Left renal cortex interstitium (tissue), 4 donors: ENCODE measurements at regions not wholly inside any gene's neighbourhood (a gene's known extent, or its start where the extent isn't known, plus 50 kb on each side); places are given as distances from the start of the nearest gene placed in this dataset.

ENCODE experiments used
- DNase-seq, 4 donors: peaks; one replicate each; pipeline ENCODE4 v3.0.0-alpha.2; 2013; ENCODE audit warnings: low read depth in 4 of 4, low spot score in 2 of 4, missing footprints in 1 of 4

DNA sequence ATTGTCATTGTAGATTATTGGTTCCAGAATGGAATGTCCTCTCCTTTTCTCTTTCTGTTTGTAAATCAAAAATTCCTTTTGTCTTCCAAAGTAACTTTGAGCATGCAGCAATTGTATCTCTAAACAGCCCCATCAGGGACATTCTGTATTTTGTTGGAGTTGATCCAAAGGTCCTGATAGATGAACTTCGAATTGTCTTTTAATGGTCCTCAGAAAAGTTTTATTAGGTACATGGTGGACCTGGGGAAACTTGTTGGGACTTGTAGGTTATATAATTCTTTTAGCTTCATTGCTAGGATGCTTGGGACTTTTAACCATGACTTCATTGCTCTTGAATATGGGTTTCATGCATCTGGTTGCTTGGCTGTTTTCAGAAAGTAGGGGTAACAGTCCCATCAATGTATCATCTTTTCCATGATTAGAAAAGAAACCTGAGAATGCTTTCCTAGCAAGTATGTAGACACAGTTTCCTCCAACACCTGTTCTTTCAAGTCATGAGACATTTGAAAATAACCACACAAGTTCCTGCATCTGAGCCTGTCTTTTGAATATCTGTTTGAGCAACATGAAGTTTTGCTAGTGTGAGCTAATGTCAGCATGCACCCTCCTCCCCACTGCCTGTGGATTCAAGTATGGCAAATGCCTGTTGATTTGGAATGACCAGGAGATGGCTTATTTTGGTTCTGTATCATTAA lies 413.1 kb downstream of the KCNRG start:
- no peak for DNase-seq

DNA sequence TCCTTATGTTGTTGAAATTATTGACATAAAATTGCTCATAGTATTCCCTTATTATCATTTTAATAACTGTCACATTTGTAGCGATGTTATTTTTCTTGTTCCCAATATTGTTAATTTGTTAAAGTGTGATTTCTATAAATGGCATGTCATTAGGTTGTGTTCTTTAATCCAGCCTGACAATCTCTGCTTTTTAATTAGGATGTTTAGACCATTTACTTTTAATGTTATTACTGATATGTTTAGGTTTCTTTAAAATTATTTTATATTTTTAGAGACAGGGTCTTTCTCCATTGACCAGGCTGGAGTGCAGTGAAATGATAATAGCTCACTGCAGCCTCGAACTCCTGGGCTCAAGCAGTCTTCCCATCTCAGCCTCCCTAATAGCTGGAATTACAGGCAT lies 408.5 kb downstream of the DLEU7 start:
- DNase-seq, result no peak

DNA sequence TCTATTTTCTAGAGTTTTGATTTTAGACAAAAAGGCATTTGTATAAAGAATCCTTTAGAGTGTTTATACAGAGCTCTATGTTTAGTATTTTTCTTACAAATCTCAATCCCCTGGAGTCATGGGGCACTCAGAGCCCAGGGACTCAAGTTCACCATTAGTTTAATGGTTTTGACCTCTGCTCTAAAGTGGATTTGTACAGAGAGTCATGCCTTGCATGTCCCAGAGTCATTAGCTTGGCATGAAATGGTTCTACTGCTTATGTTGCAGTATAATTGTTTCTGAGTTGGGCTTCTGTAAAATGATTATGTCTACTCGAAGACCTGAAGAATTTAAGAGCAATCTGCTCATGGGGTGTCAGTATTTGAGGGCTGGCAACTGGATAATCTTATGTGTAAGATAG lies 406.2 kb downstream of the DLEU7 start:
- DNase-seq, result no peak

DNA sequence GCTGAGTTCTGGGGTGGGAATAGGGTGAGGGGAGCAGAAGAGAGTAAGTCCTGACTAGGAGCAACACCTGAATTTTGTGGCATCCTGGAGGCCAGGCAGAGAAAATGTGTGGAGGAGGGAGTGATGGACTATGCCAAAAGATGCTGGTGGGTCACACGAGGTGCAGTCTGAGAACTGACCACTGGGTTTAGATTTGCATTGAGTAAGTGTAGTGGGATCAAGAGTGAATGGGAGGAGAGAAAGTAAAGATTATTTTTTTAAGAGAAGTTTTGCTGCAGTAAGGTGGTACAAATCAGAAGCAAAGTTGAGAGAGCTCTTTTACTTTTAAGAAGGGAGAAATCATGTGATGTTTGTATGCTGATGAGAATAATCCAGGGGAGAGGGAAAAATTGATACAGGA lies 405.1 kb downstream of the DLEU7 start:
- no peak for DNase-seq

DNA sequence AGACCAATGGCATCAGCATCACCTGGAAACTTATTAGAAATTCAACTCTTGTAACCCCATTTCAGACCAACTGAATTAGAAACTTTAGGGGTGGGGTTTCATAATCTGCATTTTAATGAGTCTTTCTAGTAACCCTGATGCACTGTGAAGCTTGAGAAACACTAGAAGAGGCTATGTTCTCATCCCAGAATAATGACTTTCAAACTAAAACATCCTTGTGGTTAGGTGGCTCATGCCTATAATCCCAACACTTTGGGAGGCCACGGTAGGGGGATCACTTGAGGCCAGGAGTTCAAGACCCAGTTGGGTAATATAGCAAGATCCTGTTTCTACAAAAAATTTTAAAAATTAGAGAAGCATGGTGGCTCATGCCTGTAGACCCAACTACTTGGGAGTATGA lies 402.4 kb downstream of the DLEU7 start:
- no peak for DNase-seq

DNA sequence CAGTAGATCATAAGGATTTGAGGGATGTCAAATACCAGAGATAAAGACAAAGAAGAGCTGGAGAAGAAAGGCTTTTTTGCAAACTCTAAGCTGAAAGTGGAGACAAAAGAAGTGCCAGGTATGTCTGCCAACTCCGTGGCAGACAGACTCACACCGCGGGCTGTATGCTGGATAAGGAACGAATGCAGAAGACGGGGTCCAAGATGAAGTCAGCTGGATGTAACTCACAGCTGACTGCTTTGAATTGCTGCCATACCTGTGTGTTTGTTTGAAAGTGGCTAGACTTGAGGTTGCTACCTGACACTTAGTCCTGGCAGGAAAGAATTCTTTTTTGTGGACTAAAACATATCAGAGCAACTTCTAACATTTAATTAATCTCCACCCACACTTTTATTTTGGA lies 398.8 kb downstream of the DLEU7 start:
- no peak for DNase-seq

DNA sequence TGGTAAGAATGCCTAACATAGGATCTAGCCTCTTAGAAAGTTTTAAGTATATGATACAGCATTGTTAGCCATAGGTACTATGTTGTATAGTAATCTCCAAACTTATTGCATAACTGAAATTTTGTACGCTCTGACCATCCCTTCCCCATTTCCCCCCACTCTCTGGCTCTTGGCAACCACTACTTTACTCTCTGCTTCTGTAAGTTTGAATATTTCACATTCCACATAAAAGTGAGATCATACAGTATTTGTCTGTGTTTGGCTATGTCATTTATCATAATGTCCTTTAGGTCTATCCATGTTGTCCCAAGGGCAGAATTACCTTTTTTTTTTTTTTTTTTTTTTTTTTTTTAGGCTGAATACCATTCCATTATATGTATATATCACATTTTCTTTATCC lies 396.9 kb downstream of the DLEU7 start:
- no peak for DNase-seq

DNA sequence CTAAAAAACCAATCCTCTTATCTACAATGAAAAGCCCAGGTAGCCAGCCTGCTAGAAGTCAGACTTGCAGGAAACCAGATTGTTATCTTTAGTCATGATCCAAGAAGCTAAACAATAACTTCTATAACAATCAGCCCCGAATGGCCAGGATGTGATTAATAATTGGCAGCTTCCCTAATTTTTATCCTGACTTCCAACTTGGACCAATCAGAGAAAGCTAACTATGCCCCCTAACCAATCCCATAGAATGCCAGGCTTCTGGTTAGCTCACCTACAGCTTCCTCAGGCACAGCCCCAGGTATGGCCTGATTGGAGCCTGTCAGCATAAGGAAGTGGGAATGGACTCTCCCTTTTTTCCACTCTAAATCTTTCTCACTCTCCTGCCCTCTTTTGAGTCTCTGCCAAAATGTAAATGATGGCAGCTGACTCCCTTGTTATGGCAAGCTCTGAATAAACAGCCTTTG lies 394.9 kb downstream of the DLEU7 start:
- DNase-seq, result no peak

DNA sequence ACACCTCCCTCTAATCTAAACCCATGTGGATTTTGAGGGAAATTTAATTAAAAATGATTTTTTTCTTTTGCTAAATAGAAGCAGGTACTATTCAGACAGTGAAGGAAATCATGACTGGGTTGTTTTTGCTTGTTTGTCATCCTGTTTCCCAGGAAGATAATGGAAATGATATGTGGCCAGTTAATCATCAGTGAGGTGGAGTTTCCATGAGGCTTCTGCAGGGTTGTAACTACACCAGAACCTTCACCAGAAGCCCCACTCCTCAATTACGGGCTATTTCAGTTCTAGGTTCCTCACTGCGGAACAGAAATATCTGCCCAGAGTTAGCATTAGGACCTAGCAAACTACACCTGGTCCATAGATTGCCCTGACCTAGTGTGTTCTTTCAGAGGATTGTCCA lies 394.0 kb downstream of the DLEU7 start:
- no peak for DNase-seq

DNA sequence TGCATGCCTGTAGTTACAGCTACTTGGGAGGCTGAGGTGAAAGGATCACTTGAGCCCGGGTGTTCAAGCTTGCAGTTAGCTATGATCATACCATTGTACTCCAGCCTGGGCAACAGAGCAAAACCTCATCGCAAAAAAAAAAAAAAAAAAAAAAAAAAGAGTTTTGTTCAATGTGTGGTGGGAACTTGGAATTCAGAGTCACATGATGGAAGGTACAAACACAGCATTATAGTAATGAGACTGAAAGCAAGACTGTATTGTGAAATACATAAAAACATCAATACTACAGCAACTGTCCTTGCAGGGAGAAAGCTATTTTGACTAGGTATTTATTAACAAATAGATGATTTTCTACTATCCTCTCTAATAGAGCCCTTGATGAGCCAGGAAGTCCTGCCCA lies 393.2 kb downstream of the DLEU7 start:
- no peak for DNase-seq

DNA sequence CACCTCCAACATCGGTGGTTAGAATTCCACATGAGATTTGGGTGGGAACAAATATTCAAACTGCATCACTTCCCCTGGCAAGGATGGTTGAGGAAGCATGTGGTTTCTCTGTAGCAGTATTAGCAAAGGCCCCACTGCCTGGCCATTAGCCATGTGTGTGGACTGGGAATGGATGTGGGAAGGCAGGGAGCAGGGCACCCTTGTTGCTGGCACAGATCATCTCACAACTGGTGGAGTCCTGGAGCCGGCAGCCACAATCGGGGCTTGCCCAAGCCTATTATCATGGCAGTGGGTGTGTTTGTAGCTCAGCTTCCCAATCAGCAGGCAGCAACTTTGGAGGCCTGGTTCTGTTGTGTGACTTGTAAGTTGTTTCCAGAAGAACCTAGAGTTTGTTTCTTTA lies 391.9 kb downstream of the DLEU7 start:
- DNase-seq, result no peak

DNA sequence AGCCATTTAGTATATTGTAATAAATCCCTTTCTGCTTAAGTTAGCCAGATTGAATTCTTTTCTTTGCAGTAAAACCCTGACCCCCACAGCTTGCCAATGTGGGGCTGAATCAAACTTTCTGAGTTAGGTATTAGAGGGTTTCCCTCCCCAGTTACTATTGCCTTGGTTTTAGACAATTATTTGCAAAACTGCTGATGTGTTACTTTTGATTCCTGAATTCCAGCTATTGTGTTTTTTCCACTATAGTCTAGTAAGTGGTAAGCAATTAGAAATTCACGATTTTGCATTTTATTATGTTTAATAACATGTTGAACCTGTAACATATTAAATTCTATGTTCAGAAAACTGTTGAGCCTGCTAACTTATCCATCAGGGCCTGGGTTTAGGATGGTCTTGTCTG lies 391.5 kb downstream of the DLEU7 start:
- no peak for DNase-seq

DNA sequence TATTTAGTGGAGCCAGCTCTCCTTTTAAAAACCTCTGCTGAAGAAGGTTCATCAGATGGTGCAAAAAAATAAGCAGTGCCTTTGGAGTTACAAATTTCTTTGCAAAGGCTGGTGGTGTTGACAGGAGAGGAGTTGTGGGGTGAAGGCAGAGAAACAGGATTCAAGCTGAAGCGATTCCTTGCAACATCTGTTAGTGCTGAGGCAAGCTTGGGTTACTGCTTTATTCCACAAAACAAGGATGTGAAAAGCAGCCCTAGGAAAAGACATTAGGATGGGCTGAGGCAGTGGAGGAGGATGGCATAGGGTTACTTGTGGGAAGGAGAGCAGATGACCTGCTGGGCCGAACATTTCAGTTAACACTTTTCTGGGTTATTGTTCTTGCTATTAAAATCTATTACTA lies 390.7 kb downstream of the DLEU7 start:
- no peak for DNase-seq

DNA sequence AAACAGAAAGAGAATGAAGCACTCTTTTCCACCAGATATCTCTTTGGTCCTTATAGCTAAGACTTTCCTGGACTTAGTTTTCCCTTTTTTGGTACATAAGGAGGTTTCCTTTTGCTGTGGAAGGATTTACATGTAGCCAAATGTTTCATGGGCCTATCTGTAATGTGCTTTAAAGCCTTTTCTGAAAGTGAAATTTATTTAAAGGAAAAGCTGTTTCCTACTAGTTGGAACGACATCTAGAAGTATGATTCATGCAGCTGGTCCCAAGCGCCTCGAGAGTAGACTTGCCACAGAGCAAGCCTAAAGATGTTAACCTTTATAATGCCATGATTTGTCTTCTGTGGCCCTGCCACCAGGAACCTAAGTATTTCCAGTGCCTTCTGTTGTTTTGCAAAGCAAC lies 390.3 kb downstream of the DLEU7 start:
- no peak for DNase-seq

DNA sequence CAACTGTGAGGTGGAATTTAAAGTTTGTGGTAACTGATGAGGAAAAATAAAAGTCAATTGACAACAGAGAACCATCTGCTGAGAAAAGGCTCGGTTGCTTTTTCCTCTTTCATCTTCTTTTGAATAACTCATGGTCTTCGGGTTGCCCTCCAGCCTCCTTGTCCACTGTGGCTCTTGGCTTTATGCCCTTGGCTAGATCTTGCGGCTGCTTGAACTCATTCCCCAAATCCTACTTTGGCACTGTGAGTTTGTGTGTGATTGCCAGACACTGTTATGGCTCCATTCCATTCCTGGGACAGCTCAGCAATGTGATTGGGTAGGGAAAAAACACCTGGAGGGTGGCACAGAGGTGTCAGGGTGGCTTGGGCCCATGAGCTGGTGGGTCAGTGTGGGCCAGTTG lies 387.4 kb downstream of the DLEU7 start:
- DNase-seq, result no peak

DNA sequence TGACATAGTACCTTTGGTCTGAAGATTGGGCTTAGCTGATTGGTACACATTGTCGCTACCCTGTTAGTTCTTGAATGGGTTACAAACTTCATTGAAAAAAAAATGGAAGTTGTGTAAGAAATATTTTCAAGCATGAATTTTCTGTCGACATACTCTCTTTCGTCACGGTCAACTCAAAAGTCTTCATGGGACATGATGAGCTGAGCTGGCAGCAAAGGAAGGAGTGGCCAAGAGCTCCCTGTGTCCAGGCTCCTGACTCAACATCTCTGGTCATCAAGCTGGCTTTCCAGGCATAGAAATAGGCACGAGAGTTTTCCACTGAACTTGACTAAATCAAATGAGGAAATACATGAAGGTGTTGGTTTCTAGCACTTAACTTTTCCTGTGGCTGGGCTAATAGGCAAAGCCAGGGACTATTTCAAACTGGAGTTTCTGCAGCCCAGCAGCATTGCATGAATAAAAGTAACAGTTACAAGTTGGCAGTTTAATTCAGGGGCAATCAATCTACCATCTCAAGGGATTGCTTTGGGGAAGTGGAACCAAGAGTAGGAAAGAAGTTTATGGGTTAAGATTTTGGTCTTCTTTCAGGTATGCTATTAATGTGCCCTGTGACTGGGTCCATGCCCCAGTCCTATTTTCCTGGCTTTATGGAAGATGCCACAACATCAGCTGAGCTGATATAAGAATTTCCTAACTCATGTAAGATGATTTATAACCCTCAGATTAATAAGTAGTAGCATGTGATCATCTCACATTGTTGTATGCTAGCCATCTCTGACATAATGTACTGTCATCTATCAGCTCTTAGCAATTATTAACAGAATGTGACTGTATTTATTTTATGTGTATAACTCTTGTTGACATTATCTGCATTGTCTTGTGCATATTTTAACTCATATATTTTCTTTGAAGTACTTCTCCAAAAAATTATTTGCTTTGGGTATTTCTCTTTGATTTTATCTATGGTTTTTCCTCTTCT lies 385.8 kb downstream of the DLEU7 start:
- DNase-seq, result no peak

DNA sequence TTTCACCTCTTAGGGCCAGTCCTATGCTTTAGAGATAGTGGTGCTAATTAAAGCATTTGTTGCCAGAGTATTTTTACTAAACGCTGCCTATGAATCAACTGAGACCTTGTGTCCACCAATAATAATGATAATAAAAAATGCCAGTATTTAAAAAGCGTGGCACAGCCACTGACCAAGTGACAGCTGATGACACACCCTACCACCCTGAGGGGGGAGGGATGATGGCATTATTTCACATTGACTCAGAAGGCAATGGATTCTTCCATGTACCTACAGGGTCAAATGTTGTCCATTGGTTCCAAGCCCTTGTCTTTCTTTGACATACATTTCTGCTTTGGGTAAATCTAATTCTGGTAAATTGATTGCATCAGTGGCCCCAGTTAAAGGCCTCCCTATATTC lies 384.4 kb downstream of the DLEU7 start:
- no peak for DNase-seq

DNA sequence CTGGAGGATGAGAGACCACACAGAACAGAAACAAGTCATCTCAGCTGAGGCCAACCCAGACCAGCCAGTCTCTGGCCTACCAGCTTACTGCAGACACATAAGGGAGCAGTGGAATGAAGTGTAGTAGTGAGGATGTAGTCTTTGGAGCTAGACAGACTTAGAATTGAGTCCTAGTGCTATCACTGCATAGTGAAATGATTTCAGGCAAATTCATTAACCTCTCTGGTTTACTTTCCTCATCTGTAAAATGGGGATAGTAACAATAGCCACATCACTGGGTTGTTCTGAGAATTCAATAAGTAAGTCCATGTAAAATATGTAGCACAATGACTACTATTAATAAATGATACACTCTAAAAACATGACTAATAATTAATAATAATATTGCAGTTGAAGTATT lies 383.8 kb downstream of the DLEU7 start:
- DNase-seq, result no peak

DNA sequence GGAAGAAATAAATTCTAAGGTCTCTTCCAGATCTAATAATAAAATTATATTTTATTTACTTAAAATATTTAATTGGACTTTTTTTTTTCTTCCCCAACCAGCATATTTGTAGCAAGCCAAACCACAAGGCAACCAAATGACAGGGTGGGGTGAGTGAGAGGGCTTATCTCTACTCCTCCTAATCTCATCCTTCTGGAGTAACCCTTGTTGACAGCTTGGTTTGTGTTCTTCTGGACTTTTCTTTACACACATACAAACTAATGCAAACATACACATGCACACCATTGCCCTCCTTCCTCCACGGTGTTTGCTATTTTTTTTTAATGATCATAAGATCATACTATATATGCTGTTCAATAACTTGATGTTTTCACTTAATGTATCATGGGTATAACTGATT lies 383.1 kb downstream of the DLEU7 start:
- no peak for DNase-seq

DNA sequence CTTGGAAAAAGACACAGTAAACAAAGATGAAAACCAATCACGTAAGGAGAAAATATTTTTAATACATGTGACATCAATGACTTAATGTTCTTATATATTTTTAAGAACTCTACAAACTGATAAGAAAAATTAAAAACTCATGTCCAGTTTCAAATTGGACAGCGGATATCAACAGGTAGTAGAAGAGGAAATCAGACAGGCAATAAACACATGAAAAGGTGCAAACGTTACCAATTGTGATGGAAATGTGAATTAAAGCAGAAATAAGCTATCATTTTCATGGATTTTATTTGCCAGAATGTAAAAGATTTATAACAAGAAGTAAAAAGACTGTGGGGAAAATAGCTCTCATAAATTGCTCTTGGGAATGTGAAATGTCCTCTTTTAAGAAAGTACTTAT lies 382.3 kb downstream of the DLEU7 start:
- no peak for DNase-seq

DNA sequence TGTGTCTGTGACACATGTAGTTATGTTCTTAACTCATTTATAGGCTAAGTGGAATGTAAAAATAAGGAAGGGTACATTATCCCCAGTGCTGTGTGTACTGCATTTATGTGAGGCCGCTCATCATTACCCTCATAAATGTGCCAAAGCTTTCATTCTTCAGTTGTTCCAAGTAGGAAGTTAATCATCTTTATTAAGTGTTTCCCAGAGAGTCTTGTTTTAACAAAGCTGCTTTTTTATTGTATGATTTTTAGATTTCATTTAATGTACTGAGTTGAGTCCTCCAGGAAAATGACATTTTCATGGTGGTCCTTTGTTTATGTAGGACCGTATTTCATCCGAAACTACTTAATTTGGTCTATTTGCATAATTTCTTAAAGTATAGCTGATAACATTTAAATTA lies 379.8 kb downstream of the DLEU7 start:
- DNase-seq, result peak in 2 of 4 donors; percentile 55 to 59
